H1 (cell line): ENCODE measurements at regions not wholly inside any gene's neighbourhood (a gene's known extent, or its start where the extent isn't known, plus 50 kb on each side); places are given as distances from the start of the nearest gene placed in this dataset.

ENCODE experiments used
- CTCF ChIA-PET: fragments of 300-600 bp; sonication (Branson Sonifier 250); formaldehyde crosslinking; loops from one replicate; lab custom pipeline; 2021; ENCODE audit not compliant: partially characterized antibody; lab: Charles Lee
- POLR2A ChIA-PET: fragments of 300-600 bp; sonication (Branson Sonifier 250); formaldehyde crosslinking; loops from one replicate; lab custom pipeline; 2021; ENCODE audit warnings: inconsistent platforms; ENCODE audit not compliant: partially characterized antibody; lab: Charles Lee
- DNase-seq, 2 experiments: peaks; one replicate each; pipeline versions ENCODE4 v3.0.0 to v3.0.0-alpha.2; 2010 to 2022; ENCODE audit warnings: low spot score in 2 of 2, low read depth in 1 of 2, mixed read lengths in 1 of 2
- FAIRE-seq: peaks from 2 replicates; lab custom pipeline; 2011; peaks lifted over from hg19 to GRCh38; lab: Jason Lieb, UNC
- H2AFZ ChIP-seq: 2 replicates; pipeline ENCODE4 v1.8.1; 2012; ENCODE audit warnings: low read length, inconsistent platforms
- H2AK5ac ChIP-seq: 2 replicates; pipeline ENCODE4 v1.6.1; 2013; ENCODE audit warnings: low read depth, low read length
- H2BK120ac ChIP-seq: replicated peaks from 2 replicates; pipeline ENCODE3; 2013; ENCODE audit warnings: low read depth, low read length, inconsistent platforms
- H2BK12ac ChIP-seq: 2 replicates; pipeline ENCODE4 v1.6.1; 2013; ENCODE audit warnings: low read depth, low read length
- H2BK15ac ChIP-seq: 2 replicates; pipeline ENCODE4 v1.6.1; 2013; ENCODE audit warnings: low read length
- H2BK20ac ChIP-seq: 2 replicates; pipeline ENCODE4 v1.6.1; 2013; ENCODE audit warnings: low read length
- H2BK5ac ChIP-seq: 2 replicates; pipeline ENCODE4 v1.6.1; 2013; ENCODE audit warnings: low read depth, low read length
- H3K14ac ChIP-seq: 2 replicates; pipeline ENCODE4 v1.6.1; 2013; ENCODE audit warnings: inconsistent platforms; ENCODE audit not compliant: insufficient read length
- H3K18ac ChIP-seq: 2 replicates; pipeline ENCODE4 v1.6.1; 2013; ENCODE audit warnings: low read length; ENCODE audit errors: extremely low read depth
- H3K23ac ChIP-seq: 2 replicates; pipeline ENCODE4 v1.6.1; 2013; ENCODE audit warnings: inconsistent platforms; ENCODE audit not compliant: insufficient read length
- H3K23me2 ChIP-seq: 2 replicates; pipeline ENCODE4 v1.6.1; 2013; ENCODE audit warnings: low read depth, low read length
- H3K27ac ChIP-seq: 2 replicates; pipeline ENCODE4 v1.6.1; 2011; ENCODE audit warnings: low read depth, low read length, inconsistent platforms
- H3K27me3 ChIP-seq, 4 experiments: replicated peaks in 1 of 4; 1 replicate in 1 of 4; 2 replicates in 3 of 4; pipeline versions ENCODE4 v1.6.1 to v1.8.1; 2011 to 2013; ENCODE audit warnings: low read length in 3 of 4, mild to moderate bottlenecking in 3 of 4, inconsistent platforms in 2 of 4, mixed read lengths in 2 of 4, moderate library complexity in 1 of 4; ENCODE audit not compliant: control insufficient read depth in 3 of 4, insufficient read depth in 3 of 4; ENCODE audit errors: extremely low read depth in 1 of 4
- H3K36me3 ChIP-seq, 4 experiments: 2 replicates each; pipeline versions ENCODE4 v1.6.1 to v1.8.1; 2011 to 2013; ENCODE audit warnings: mild to moderate bottlenecking in 4 of 4, low read length in 3 of 4, moderate library complexity in 2 of 4, control low read depth in 1 of 4, inconsistent platforms in 1 of 4; ENCODE audit not compliant: insufficient read depth in 4 of 4, control insufficient read depth in 2 of 4
- H3K4ac ChIP-seq: replicated peaks from 2 replicates; pipeline ENCODE3; 2013; ENCODE audit warnings: low read length, low read depth, mixed read lengths, inconsistent platforms; ENCODE audit not compliant: insufficient read length
- H3K4me1 ChIP-seq, 4 experiments: replicated peaks in 1 of 4; 1 replicate in 1 of 4; 2 replicates in 3 of 4; pipeline versions ENCODE4 v1.6.1 to v1.8.1; 2011 to 2013; ENCODE audit warnings: low read length in 3 of 4, inconsistent platforms in 2 of 4, mixed read lengths in 1 of 4; ENCODE audit not compliant: insufficient read depth in 4 of 4, control insufficient read depth in 3 of 4
- H3K4me2 ChIP-seq, 2 experiments: 2 replicates each; pipeline versions ENCODE4 v1.6.1 to v1.8.1; 2011 to 2013; ENCODE audit warnings: low read depth in 2 of 2, low read length in 2 of 2, control low read depth in 1 of 2, inconsistent platforms in 1 of 2, mild to moderate bottlenecking in 1 of 2; ENCODE audit not compliant: insufficient read depth in 1 of 2
- H3K4me3 ChIP-seq, 4 experiments: fragments of 200-600, 300-600 bp in 1 of 4; sonication (generic), shearing (Covaris generic), sonication (Bioruptor Twin) in 1 of 4; 2 replicates each; pipeline versions ENCODE4 v1.5.1 to v1.8.1; 2011 to 2016; ENCODE audit warnings: low read length in 4 of 4, low read depth in 3 of 4, control low read depth in 2 of 4, inconsistent platforms in 2 of 4, mild to moderate bottlenecking in 2 of 4, mixed read lengths in 1 of 4, moderate library complexity in 1 of 4; ENCODE audit not compliant: insufficient read depth in 2 of 4; ENCODE audit errors: extremely low read depth in 1 of 4
- H3K56ac ChIP-seq: replicated peaks from 2 replicates; pipeline ENCODE3; 2013; ENCODE audit warnings: low read depth, mild to moderate bottlenecking, mixed read lengths, low read length, inconsistent platforms; ENCODE audit not compliant: insufficient read length
- H3K79me1 ChIP-seq: 2 replicates; pipeline ENCODE4 v1.6.1; 2013; ENCODE audit warnings: low read depth, low read length, control low read depth
- H3K79me2 ChIP-seq, 2 experiments: 2 replicates each; pipeline versions ENCODE4 v1.6.1 to v1.8.1; 2012 to 2013; ENCODE audit warnings: low read length in 2 of 2, mild to moderate bottlenecking in 2 of 2, inconsistent platforms in 1 of 2; ENCODE audit not compliant: insufficient read depth in 2 of 2, control insufficient read depth in 1 of 2
- H3K9ac ChIP-seq, 4 experiments: replicated peaks in 1 of 4; 1 replicate in 1 of 4; 2 replicates in 3 of 4; pipeline versions ENCODE4 v1.6.1 to v1.8.1; 2011 to 2013; ENCODE audit warnings: low read depth in 3 of 4, low read length in 3 of 4, control low read depth in 2 of 4, mild to moderate bottlenecking in 2 of 4, moderate library complexity in 2 of 4, inconsistent platforms in 1 of 4; ENCODE audit errors: extremely low read depth in 1 of 4
- H3K9me3 ChIP-seq, 2 experiments: 2 replicates each; pipeline versions ENCODE4 v1.6.1 to v1.8.1; 2012 to 2013; ENCODE audit warnings: mild to moderate bottlenecking in 2 of 2, moderate library complexity in 2 of 2, control low read depth in 1 of 2, inconsistent platforms in 1 of 2, low read depth in 1 of 2, low read length in 1 of 2, mixed read lengths in 1 of 2; ENCODE audit not compliant: insufficient read depth in 2 of 2
- H4K20me1 ChIP-seq, 2 experiments: replicated peaks in 1 of 2; 2 replicates each; pipeline versions ENCODE3 to v1.8.1; 2011 to 2013; ENCODE audit warnings: inconsistent platforms in 2 of 2, low read length in 2 of 2, mild to moderate bottlenecking in 1 of 2; ENCODE audit not compliant: insufficient read depth in 2 of 2, control insufficient read depth in 1 of 2
- H4K5ac ChIP-seq: 2 replicates; pipeline ENCODE4 v1.6.1; 2013; ENCODE audit warnings: low read length, low read depth, mixed read lengths, inconsistent platforms; ENCODE audit not compliant: insufficient read length
- H4K8ac ChIP-seq: 2 replicates; pipeline ENCODE4 v1.8.0; 2013; ENCODE audit warnings: mild to moderate bottlenecking, moderate library complexity, low read length, inconsistent platforms; ENCODE audit not compliant: insufficient read depth; ENCODE audit errors: extremely low read depth
- H4K91ac ChIP-seq: replicated peaks from 2 replicates; pipeline ENCODE3; 2013; ENCODE audit warnings: low read length, mixed read lengths, inconsistent platforms; ENCODE audit not compliant: insufficient read length
- ASH2L ChIP-seq: fragments of 200-600, 300-600 bp; sonication (generic); IDR thresholded peaks from one replicate; pipeline ENCODE4 v1.7.1; 2017; ENCODE audit warnings: low read length
- FOSL1 ChIP-seq: IDR thresholded peaks from 2 replicates; pipeline ENCODE4 v1.6.1; 2011; ENCODE audit warnings: mild to moderate bottlenecking, low read depth, low read length, moderate library complexity; ENCODE audit not compliant: insufficient read depth
- HDAC2 ChIP-seq, 2 experiments: fragments of 300-600 bp in 1 of 2; sonication (generic) in 1 of 2; IDR thresholded peaks; 2 replicates each; pipeline ENCODE4 v1.6.1; 2011 to 2012; ENCODE audit warnings: low read depth in 2 of 2, low read length in 2 of 2, mild to moderate bottlenecking in 2 of 2, moderate library complexity in 2 of 2, borderline replicate concordance in 1 of 2, inconsistent platforms in 1 of 2
- NANOG ChIP-seq: IDR thresholded peaks from 2 replicates; pipeline ENCODE4 v1.6.1; 2011; ENCODE audit warnings: low read length, low read depth, mild to moderate bottlenecking, inconsistent platforms; ENCODE audit not compliant: insufficient read depth, poor library complexity, severe bottlenecking
- RAD21 ChIP-seq, 2 experiments: IDR thresholded peaks in 1 of 2; conservative IDR thresholded peaks in 1 of 2; 2 replicates each; pipeline ENCODE4 v1.6.1; 2011; ENCODE audit warnings: low read depth in 2 of 2, low read length in 2 of 2, improper control_type of control experiment in 1 of 2, inconsistent platforms in 1 of 2, mild to moderate bottlenecking in 1 of 2, moderate library complexity in 1 of 2
- RBBP5 ChIP-seq: IDR thresholded peaks from 2 replicates; pipeline ENCODE4 v1.7.1; 2012; ENCODE audit warnings: low read depth, mild to moderate bottlenecking, inconsistent platforms, low read length, moderate library complexity, borderline replicate concordance
- RXRA ChIP-seq: IDR thresholded peaks from 2 replicates; pipeline ENCODE4 v1.6.1; 2011; ENCODE audit warnings: low read depth, mild to moderate bottlenecking, low read length, moderate library complexity; ENCODE audit not compliant: insufficient read depth
- SP4 ChIP-seq: IDR thresholded peaks from 2 replicates; pipeline ENCODE4 v1.6.1; 2012; ENCODE audit warnings: low read length, inconsistent platforms
- WGBS, 2 experiments: shearing (Covaris generic) in 1 of 2; methylation state at CpG; one replicate each; pipeline versions ENCODE4 v1.1.6 to v1.1.7; 2013 to 2015; ENCODE audit warnings: low lambda C conversion rate in 2 of 2, mixed read lengths in 2 of 2, inconsistent platforms in 1 of 2, low coverage in 1 of 2, missing lambda C conversion rate in 1 of 2; ENCODE audit not compliant: insufficient replicate concordance in 2 of 2, insufficient coverage in 1 of 2, insufficient read length in 1 of 2; ENCODE audit errors: extremely low coverage in 1 of 2, missing lambda C conversion rate in 1 of 2; 5-methylcytosine and 5-hydroxymethylcytosine counted together
- TF ChIP-seq, protein P1 (sequence below): IDR thresholded peaks from 2 replicates; pipeline ENCODE4 v1.6.1; 2012; ENCODE audit warnings: inconsistent platforms

DNA sequence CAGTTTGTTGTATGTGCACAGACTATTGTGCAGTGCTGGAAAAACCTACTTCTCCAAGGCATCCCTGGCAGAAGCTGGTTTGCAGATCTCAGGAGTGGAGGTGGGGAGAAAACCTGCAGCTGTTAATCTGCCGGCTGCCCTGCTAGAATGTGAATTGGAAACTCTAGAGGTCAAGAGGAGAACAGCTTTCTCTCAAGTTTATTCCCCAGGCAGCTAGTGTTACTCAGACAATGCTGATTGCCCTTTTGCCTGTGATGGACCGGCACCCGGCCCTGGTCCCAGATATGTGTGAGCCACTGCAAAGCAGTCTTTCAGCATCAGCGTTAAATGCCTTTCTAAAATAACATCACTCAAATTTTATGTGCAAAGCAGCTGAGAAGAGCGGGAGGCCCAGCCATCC, 129.7 kb upstream of the TPM1 start:
- DNase-seq = no peak
- TF ChIP-seq, protein P1, sequence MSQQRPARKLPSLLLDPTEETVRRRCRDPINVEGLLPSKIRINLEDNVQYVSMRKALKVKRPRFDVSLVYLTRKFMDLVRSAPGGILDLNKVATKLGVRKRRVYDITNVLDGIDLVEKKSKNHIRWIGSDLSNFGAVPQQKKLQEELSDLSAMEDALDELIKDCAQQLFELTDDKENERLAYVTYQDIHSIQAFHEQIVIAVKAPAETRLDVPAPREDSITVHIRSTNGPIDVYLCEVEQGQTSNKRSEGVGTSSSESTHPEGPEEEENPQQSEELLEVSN = no peak
- TF ChIP-seq RXRA = no peak
- peak in 1 of 2 experiments; percentile 40; a peak in 1 of 4 replicates for TF ChIP-seq RAD21 (IDR thresholded peaks at IDR 0.05 in 1 of 2, conservative IDR thresholded peaks at IDR 0.05 in 1 of 2; ENCODE audit: low read depth in 2 of 2, low read length in 2 of 2)
- TF ChIP-seq HDAC2 (IDR thresholded peaks at IDR 0.05; ENCODE audit: borderline replicate concordance in 1 of 2, low read depth in 2 of 2, low read length in 2 of 2) = no peak
- TF ChIP-seq ASH2L = no peak
- no peak for TF ChIP-seq NANOG
- TF ChIP-seq SP4 = no peak
- no peak for TF ChIP-seq RBBP5
- TF ChIP-seq FOSL1 = no peak

More for the DNA sequence above, 129.7 kb upstream of the TPM1 start:
- ChIA-PET POLR2A (interaction anchor here (0.6 to 4.5 kb wide), 8 partner anchors 10 to 135 kb away, joined by 3 to 26 read pairs (median 5); partner anchors contain the start of gene TPM1), CTCF (interaction anchor here (0.8 to 3.0 kb wide), 13 partner anchors 9 to 181 kb away, joined by 3 to 12 read pairs (median 4); no protein-coding TSS in a partner anchor)
- Histone ChIP-seq H3K9me3 (no peaks in the 10 kb centered on the region), H2BK120ac (no peak overlapping the region), H3K23me2 (peaks cover 3% of the 10 kb centered on the region; the same call in 1 of the 2 replicates), H2BK15ac (no peak overlapping the region), H2AFZ (no peak overlapping the region), H4K91ac (no peak overlapping the region), H3K79me1 (no peaks in the 10 kb centered on the region), H3K36me3 (no peaks in the 10 kb centered on the region), H3K14ac (no peak overlapping the region), H3K79me2 (no peaks in the 10 kb centered on the region), H3K27ac (no peak overlapping the region), H3K18ac (peak overlapping the region; percentile 25), H3K56ac (no peak overlapping the region), H2BK5ac (no peak overlapping the region), H2AK5ac (no peak overlapping the region; the same call in 1 of the 2 replicates), H3K23ac (no peak overlapping the region), H3K4me3 (no peak overlapping the region), H3K9ac (no peak overlapping the region), H3K4me2 (no peak overlapping the region), H4K5ac (no peak overlapping the region), H3K4me1 (peaks cover 7 to 14% (median 11%) of the 10 kb centered on the region in 4 experiments), H2BK20ac (0 out of 2 replicates have a peak overlapping the region, but pooled peaks have one; percentile 23), H3K4ac (no peak overlapping the region), H4K20me1 (no peaks in the 10 kb centered on the region), H3K27me3 (no peaks in the 10 kb centered on the region), H4K8ac (no peak overlapping the region), H2BK12ac (no peak overlapping the region)
- no peak for FAIRE-seq
- WGBS, 2 experiments = 59% methylated on average over 5 of the region's 5 CpGs; no CpG with 5 or more reads in 1 of the 2 experiments
